ENCODE measurements at regions not wholly inside any gene's neighbourhood (a gene's known extent, or its start where the extent isn't known, plus 50 kb on each side); places are given as distances from the start of the nearest gene placed in this dataset.

GRCh38 chr14:39609119-39609518, 176.9 kb upstream of the FBXO33 start:
- TF ChIP-seq POLR2A (IDR thresholded peaks at IDR 0.05) (no peak), CTCF (IDR thresholded peaks at IDR 0.05) (no peak)
